ENCODE measurements at regions not wholly inside any gene's neighbourhood (a gene's known extent, or its start where the extent isn't known, plus 50 kb on each side); places are given as distances from the start of the nearest gene placed in this dataset.
"Not testable (repeated sequence)": the region's sequence is repeated elsewhere in the genome, so short reads cannot be mapped to it uniquely, and the experiment has no call there.

- no peaks in the 10 kb centered on the region for H3K36me3 ChIP-seq (ENCODE audit: insufficient read depth, low read length, poor library complexity, severe bottlenecking)
- ChIA-PET POLR2A (ENCODE audit: low non-redundant PET) (no interaction called here), CTCF (no interaction called here)
- no peaks in the 10 kb centered on the region for H3K27me3 ChIP-seq (replicated peaks; ENCODE audit: insufficient read depth, low read depth, low read length, poor library complexity)
- BruUV-seq (replicated peaks), result no TSS peak
- intact Hi-C loops (cut with micrococcal nuclease; ENCODE audit: unreplicated experiment), result no loop called here
- H3K4me1 ChIP-seq (ENCODE audit: insufficient read depth, low read length, poor library complexity, severe bottlenecking), result no peaks in the 10 kb centered on the region
- DNase-seq (ENCODE audit: low spot score), result no peak
- TF ChIP-seq CTCF (conservative IDR thresholded peaks at IDR 0.05; ENCODE audit: low read depth, low read length) (no peak), EZH2 (IDR thresholded peaks at IDR 0.05; ENCODE audit: borderline replicate concordance, low read depth, low read length, poor library complexity, severe bottlenecking) (no peak)
- H3K9me3 ChIP-seq (ENCODE audit: low read depth, low read length, poor library complexity, severe bottlenecking), result peaks cover 14% of the 10 kb centered on the region
- no peak overlapping the region for H3K4me3 ChIP-seq (ENCODE audit: low read depth, low read length, poor library complexity, severe bottlenecking)
- H3K27ac ChIP-seq (ENCODE audit: low read depth, low read length, poor library complexity, severe bottlenecking), result no peak overlapping the region
Measured at GRCh38 chrX:1041091-1041490, 171.4 kb downstream of the CRLF2 start.

DNA sequence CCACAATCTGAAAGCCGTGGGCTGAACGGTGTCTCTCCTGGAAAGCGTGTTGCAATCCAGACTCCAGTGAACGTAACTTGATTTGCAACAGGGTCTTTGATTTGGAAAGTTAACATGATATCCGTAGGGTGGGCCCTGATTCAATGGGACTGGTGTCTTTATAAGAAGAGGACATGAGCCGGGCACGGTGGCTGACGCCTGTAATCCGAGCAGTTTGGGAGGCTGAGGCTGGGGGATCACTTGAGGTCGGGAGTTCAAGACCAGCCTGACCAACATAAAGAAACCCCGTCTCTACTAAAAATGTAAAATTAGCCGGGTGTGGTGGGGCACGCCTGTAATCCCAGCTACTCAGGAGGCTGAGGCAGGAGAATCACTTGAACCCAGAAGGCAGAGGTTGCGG lies 176.5 kb downstream of the CRLF2 start:
- H3K36me3 ChIP-seq (ENCODE audit: insufficient read depth, low read length, poor library complexity, severe bottlenecking); POLR2A ChIA-PET (ENCODE audit: low non-redundant PET); H3K9me3 ChIP-seq (ENCODE audit: low read depth, low read length, poor library complexity, severe bottlenecking); H3K4me1 ChIP-seq (ENCODE audit: insufficient read depth, low read length, poor library complexity, severe bottlenecking); H3K4me3 ChIP-seq (ENCODE audit: low read depth, low read length, poor library complexity, severe bottlenecking); CTCF ChIA-PET; H3K27me3 ChIP-seq (replicated peaks; ENCODE audit: insufficient read depth, low read depth, low read length, poor library complexity); H3K27ac ChIP-seq (ENCODE audit: low read depth, low read length, poor library complexity, severe bottlenecking); DNase-seq (ENCODE audit: low spot score); intact Hi-C loops (cut with micrococcal nuclease; ENCODE audit: unreplicated experiment); BruUV-seq (replicated peaks): not testable (repeated sequence)

GRCh38 chrX:1035206-1035605 lies 177.2 kb downstream of the CRLF2 start:
- ChIA-PET CTCF (no interaction called here), POLR2A (ENCODE audit: low non-redundant PET) (no interaction called here)
- no peak for TF ChIP-seq CTCF (conservative IDR thresholded peaks at IDR 0.05; ENCODE audit: low read depth, low read length)
- no peak for TF ChIP-seq EZH2 (IDR thresholded peaks at IDR 0.05; ENCODE audit: borderline replicate concordance, low read depth, low read length, poor library complexity, severe bottlenecking)
- Histone ChIP-seq H3K27ac (ENCODE audit: low read depth, low read length, poor library complexity, severe bottlenecking) (no peak overlapping the region), H3K27me3 (replicated peaks; ENCODE audit: insufficient read depth, low read depth, low read length, poor library complexity) (no peaks in the 10 kb centered on the region), H3K4me3 (ENCODE audit: low read depth, low read length, poor library complexity, severe bottlenecking) (no peak overlapping the region), H3K36me3 (ENCODE audit: insufficient read depth, low read length, poor library complexity, severe bottlenecking) (no peaks in the 10 kb centered on the region), H3K9me3 (ENCODE audit: low read depth, low read length, poor library complexity, severe bottlenecking) (no peaks in the 10 kb centered on the region), H3K4me1 (ENCODE audit: insufficient read depth, low read length, poor library complexity, severe bottlenecking) (no peaks in the 10 kb centered on the region)
- intact Hi-C loops (cut with micrococcal nuclease; ENCODE audit: unreplicated experiment), result no loop called here
- DNase-seq (ENCODE audit: low spot score), result no peak
- BruUV-seq (replicated peaks), result no TSS peak

- Histone ChIP-seq H3K4me3 (ENCODE audit: low read depth, low read length, poor library complexity, severe bottlenecking) (no peak overlapping the region), H3K27me3 (replicated peaks; ENCODE audit: insufficient read depth, low read depth, low read length, poor library complexity) (no peaks in the 10 kb centered on the region), H3K36me3 (ENCODE audit: insufficient read depth, low read length, poor library complexity, severe bottlenecking) (no peaks in the 10 kb centered on the region), H3K4me1 (ENCODE audit: insufficient read depth, low read length, poor library complexity, severe bottlenecking) (no peaks in the 10 kb centered on the region), H3K27ac (ENCODE audit: low read depth, low read length, poor library complexity, severe bottlenecking) (no peak overlapping the region), H3K9me3 (ENCODE audit: low read depth, low read length, poor library complexity, severe bottlenecking) (no peaks in the 10 kb centered on the region)
- POLR2A ChIA-PET (ENCODE audit: low non-redundant PET), result no interaction called here
- intact Hi-C loops (cut with micrococcal nuclease; ENCODE audit: unreplicated experiment), result no loop called here
- CTCF ChIA-PET, result no interaction called here
- TF ChIP-seq CTCF (conservative IDR thresholded peaks at IDR 0.05; ENCODE audit: low read depth, low read length) (no peak), EZH2 (IDR thresholded peaks at IDR 0.05; ENCODE audit: borderline replicate concordance, low read depth, low read length, poor library complexity, severe bottlenecking) (no peak)
- DNase-seq (ENCODE audit: low spot score), result no peak
- no TSS peak for BruUV-seq (replicated peaks)
Measured at GRCh38 chrX:1034717-1035116, 177.7 kb downstream of the CRLF2 start.

All from A673 (cell line).